ENCODE measurements at regions not wholly inside any gene's neighbourhood (a gene's known extent, or its start where the extent isn't known, plus 50 kb on each side); places are given as distances from the start of the nearest gene placed in this dataset.
A peak's percentile ranks its signal among the peaks of the same experiment; 100 is the strongest.

DNA sequence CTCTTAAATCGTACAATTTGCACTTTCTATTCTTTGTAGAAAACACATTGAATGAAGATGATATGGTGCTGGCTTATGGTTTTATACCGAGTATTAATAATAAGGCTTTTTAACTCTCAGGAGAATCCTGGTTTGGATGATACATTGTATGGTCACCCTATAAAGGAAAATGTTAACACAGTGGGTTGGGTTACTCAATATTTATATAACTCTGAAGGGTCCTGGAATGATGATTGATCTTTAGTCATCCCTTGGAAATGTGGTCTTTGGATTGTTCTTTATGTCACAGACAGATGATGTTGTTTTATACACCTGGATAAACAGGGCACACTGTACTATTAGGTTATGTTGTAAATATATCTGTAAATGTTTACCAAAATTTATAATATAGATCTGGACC, 496.2 kb upstream of the NDST4 start:
- H3K27ac ChIP-seq = no peak overlapping the region
- no peak for TF ChIP-seq ZFX (IDR thresholded peaks at IDR 0.05)

DNA sequence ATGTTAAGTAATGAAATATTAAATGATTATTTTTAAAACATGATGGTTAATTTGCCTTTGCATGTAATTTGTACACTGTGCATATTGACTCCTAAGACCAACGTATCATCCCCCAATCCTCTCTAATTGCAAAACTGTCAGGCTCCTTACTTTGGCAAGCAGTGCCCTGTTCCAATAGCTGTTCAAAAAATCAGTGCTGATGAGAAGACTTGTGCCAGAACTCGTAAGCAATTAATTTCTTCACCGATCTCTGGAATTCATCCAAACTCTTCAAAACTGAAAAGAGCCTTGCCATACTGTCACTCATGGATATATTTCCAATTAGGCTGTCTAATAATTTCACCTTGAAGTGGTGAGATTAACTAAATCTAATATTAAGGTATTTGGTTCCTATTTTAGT, 493.9 kb upstream of the NDST4 start:
- no peak overlapping the region for H3K27ac ChIP-seq
- TF ChIP-seq ZFX (IDR thresholded peaks at IDR 0.05) (no peak), CTCF (conservative IDR thresholded peaks at IDR 0.05) (no peak)

- no peak overlapping the region for H3K27ac ChIP-seq
- TF ChIP-seq ZFX (IDR thresholded peaks at IDR 0.05) (no peak), CTCF (conservative IDR thresholded peaks at IDR 0.05) (no peak)
These were observed 483.0 kb upstream of the NDST4 start for GRCh38 chr4:115596265-115597001.

GRCh38 chr4:115580901-115581300, 467.5 kb upstream of the NDST4 start:
- no peak overlapping the region for H3K27ac ChIP-seq
- TF ChIP-seq ZFX (IDR thresholded peaks at IDR 0.05) (no peak), CTCF (conservative IDR thresholded peaks at IDR 0.05) (no peak)

GRCh38 chr4:115575851-115576250, 462.4 kb upstream of the NDST4 start:
- H3K27ac ChIP-seq = no peak overlapping the region
- no peak for TF ChIP-seq CTCF (conservative IDR thresholded peaks at IDR 0.05)

DNA sequence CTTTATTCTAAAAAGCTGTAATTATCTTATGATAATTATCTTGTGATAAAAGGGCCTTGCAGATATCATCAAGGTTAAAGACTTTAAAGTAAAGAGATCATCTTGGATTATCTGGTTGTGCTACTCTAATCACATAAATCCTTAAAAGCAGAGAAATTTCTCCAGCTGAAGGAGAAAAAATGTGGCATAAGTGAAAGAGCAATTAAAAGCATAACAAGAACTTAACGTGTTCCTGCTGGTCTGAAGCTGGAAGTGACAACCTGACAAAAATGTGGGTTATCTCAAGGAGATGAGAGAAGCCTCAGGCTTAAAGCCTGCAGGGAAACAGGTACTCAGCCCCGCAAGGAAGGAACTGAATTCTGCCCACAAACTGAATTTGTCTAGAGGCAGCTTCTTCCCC, 449.1 kb upstream of the NDST4 start:
- TF ChIP-seq ZFX (IDR thresholded peaks at IDR 0.05) (no peak), CTCF (conservative IDR thresholded peaks at IDR 0.05) (no peak)

GRCh38 chr4:115548123-115548522, 434.7 kb upstream of the NDST4 start:
- no peak overlapping the region for H3K27ac ChIP-seq
- TF ChIP-seq CTCF (conservative IDR thresholded peaks at IDR 0.05) = no peak
- TF ChIP-seq ZFX (IDR thresholded peaks at IDR 0.05) = no peak

More for the DNA sequence above, 449.1 kb upstream of the NDST4 start:
- H3K27ac ChIP-seq = no peak overlapping the region

DNA sequence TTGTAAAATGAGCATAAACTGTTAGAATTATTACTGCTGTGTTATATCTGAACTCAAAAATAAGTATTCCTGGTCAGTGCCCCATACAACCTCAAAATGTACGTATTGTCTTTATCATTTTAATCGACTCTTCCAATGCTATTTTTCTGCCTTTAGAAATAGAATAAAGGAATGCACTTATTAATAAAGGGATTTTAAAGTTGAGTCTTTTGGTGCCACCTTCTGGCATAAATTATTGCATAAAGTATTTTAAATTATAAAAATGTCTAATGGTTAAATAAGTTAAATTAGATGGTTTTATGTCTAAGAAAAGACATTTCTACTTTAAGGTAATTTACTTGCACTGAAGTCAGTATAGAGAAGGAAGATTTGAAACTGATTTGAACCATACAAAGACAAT, 424.0 kb upstream of the NDST4 start:
- TF ChIP-seq CTCF (conservative IDR thresholded peaks at IDR 0.05) = peak; percentile 41
- TF ChIP-seq ZFX (IDR thresholded peaks at IDR 0.05) = no peak
- H3K27ac ChIP-seq = no peak overlapping the region

Measured in C4-2B (cell line).